T1000 (cell line): ENCODE measurements at regions not wholly inside any gene's neighbourhood (a gene's known extent, or its start where the extent isn't known, plus 50 kb on each side); places are given as distances from the start of the nearest gene placed in this dataset.

Source experiments
- DNase-seq: peaks from one replicate; lab custom pipeline; 2025; ENCODE audit warnings: mixed read lengths; lab: John Stamatoyannopoulos, UW

DNA sequence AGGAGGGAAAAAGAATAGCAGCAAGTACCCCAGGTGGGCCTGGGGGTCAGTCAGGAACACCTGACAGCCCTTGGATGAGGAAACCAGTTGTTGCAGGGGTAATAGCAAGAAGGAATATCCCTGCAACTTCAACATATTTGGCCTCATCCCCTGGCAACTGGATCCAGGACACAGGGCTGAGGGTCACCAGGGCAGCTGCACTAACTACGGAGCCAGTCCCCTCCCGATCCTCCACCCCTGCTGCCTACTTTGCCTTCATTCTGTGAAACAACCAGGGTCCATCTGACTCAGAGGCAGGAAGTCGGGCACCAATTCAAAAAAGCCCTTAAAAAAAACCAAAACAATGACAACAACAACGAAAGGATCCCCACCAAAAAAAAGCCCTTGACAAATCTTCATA, 52.9 kb downstream of the FRMPD3 start:
- no peak for DNase-seq

DNA sequence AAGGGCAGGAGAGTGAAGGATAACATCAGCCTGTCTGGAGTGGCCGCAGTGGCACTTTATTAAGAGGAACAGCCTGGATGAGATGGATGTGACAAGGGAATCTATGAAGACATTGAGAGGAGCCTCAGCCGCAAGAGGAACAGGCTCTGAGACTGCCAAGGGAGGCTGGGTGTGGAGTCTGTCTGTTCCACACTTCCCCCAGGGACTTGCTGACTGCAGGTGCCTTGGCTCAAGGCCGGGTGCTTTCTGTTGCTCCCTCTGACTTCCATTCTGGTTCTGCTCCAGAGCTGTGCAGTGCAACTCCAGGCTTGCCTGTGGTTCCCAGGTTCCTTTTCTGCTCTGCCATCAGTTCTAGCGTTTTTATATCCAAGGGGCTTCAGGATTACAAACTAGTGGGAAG, 54.6 kb downstream of the FRMPD3 start:
- DNase-seq: no peak

DNA sequence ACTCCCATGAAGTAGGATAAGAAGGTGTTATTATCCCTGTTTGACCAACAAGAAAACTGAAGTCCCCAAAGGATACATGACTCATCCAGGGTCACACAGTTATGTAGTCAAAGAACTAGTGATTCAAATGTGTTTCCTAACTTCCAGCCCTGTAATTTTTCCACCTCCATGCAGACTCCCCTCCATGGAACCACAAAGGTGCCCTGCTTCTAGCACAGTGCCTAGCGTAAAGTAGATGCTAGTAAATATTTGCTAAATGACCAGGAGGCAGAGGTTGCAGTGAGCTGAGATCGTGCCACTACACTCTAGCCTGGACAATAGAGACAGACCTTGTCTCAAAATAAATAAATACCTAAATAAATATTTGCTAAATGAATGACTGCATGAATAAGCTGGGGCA, 55.8 kb downstream of the FRMPD3 start:
- no peak for DNase-seq

DNA sequence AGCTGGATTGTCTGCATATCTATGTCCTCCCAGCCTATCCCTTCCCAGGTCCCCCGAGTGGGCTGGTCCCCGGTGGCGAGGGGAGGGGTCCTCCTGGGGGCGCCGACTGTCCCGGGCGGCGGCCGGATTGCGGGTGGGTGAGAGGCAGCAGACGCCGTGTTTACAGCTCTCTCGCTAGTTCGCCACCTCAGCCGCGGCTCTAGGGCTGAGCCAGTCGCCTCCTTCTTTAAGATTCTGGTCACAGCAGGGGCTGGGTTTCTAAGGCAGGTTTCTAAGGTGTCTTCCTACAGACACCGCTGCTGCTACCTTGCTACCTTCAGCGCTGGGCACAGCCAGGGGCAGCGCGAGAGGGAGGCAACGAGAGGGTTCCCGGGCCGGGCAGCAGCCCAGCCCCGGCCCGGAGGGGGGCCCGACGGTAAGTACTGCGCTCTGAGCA, 57.2 kb downstream of the FRMPD3 start:
- DNase-seq: no peak

DNA sequence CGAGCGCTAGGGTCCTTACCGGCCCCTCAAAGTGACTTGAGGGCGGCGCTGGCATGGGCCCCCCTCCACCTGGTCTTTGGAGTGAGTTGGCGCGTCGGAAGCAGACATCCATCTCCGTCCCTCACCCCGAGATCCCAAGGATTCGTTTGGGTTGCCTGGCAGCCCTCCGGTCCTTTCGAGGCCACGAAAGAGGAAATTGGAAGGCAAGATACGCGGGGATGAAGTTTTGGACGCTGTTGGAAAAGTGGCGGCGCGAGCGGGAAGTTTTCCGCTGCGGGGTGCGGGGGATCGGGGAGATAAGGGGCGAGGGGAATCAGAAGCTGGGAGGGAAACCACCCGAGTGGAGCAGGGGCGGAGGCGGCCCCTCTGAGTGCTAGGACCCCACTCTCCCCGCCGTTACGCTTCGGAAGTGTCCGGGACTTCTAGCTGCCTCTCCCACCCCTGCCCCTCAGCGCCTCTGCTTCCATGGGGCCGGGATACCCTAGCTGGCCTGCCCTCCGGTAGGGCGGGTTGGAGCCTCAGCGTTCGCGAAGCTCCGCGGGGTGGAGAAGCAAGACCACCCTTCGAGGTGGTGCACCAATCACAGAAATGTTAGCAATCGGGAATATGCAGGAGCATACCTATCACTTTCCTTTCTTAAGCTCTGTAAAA, 57.8 kb downstream of the FRMPD3 start:
- DNase-seq: no peak

DNA sequence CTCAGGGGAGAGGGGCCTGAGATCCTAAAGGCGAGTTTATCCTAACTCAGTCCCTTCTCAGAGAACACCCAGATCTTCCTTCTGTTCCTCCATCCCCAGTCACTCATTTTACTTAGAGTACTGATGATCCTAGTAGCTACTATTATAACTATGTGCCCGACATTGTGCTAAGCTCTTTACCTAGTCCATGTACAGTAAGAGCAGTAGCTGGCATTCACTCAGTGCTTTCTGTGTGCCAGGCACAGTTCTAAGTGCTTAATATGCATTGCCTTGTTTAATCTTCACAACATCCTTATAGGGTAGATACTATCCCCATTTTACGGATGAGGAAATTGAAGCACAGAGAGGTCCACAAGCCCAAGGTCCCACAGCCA, 58.3 kb downstream of the FRMPD3 start:
- no peak for DNase-seq

DNA sequence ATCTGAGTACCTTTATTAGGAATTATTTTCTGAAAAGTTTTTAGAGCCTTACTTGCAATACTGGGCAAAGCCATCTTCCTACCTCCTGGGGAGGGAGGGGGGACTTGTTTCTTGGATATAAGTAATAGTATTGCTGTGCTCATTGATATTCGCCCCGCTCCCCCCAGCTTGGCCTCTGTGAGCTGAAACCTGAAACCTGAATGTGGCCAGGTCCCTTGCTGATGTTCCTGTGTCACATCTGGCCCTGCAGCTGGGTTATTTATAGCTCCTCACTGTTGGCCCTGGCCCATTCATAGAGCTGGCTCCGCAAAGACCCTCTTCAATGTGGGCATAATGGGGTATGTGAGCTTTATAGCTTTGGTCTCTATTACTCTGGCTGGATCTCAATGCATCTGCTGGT, 59.5 kb downstream of the FRMPD3 start:
- DNase-seq: no peak

DNA sequence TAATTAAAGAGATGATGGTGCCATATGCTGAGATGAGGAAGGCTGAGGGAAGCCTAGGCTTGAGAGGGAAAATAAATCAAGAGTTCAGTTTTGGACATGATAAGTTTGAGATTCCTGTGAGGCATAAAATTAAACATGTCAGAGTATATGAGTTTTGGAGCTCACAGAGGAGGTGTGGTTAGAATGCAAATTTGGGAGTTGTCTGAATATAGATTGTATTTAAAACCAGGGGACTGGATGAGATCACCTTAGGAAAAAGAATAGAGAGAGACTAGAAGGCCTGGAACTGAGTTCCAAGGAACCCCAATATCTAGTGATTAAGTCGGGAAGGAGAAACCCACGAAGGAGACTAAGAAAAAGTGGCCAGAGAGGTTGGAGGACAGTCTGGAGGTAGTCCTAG, 65.5 kb downstream of the FRMPD3 start:
- DNase-seq: no peak

DNA sequence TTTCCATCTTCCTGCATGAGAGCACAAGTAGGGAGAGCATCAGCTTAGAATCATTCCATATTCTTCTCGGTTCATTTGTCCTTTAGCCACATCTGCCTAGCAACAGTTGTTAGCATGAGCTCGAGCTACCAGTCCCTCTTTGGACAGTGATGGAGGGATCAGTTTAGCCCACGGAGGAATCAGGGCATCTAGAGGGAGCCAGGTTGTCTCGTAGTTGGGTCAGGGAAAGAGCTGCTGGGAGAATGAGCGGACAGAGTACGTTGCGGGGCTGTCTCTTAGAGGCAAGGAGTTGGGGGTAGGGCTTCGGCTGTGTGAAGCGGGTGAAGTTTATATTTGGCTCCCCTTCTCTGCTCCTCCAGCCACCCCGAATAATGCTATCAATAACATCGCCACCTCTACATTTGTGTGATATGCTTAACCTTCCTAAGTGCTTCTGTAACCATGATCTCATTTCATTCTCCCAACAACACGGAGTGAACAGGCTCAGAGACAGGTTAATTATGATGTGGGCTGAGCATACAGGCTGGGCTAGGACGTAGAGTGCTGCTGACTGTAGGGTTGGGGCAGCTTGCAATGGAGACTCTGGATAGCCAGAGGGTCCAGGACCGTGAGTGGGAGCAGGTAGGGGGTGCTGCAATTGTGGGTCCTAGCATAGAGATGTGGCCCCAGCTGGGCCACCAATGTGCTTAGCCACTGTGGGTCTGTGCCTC, 72.6 kb downstream of the FRMPD3 start:
- no peak for DNase-seq

DNA sequence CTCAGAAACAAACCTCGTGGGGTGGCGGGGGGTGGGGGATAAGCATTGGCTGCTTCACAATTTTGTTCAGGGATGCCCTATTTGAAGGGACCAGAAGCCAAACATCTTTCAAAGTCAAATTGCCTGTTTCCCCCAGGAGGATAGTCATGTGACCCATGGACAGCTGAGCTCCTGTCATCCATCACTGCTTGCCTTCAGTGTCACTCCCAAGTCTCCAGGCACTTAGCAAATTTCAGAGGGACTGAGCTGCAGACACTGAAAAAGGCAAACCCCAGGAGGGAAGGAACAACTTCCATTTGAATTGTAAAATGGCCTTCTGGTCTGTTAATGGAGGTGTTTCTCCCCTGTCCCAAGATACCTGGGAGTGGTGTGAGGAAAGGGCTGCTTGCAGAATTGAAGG, 73.4 kb downstream of the FRMPD3 start:
- no peak for DNase-seq

DNA sequence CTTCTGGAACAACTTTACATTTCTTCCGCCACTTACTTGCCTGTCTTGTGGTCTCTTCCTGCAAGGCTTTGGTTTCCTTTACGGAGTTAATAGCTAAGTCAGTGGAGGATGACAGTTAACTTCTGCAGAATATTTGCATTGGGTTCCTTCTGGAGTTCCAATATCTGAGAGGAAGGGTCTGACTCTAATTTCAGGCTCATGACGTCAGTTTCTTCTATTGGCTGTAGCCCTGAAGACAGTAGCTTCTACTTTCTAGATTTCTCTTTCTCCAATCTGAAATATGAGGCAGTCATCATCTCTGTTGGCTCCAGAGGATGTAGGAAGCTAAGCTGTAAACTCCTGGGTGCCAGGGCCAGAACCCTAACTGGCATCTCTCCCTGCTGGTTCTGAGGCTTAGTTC, 76.7 kb downstream of the FRMPD3 start:
- DNase-seq: no peak

DNA sequence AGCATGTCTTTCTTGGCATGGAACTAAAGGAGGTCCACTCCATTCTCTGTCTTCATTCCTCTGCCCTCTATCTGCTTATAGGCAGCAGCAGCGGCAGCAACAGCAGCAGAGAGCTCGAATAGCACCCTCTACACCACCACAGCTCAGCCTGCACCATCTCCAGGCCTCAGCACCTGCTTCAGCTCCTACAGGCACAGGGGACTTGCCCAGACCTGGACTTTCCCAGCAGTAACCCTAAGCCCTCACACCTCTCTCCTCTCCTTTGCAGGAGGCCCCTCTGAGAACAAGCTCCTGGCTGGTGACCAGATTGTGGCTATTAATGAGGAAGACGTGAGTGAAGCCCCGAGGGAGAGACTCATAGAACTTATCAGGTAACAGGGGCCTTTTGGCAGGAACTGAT, 80.7 kb downstream of the FRMPD3 start:
- no peak for DNase-seq

DNA sequence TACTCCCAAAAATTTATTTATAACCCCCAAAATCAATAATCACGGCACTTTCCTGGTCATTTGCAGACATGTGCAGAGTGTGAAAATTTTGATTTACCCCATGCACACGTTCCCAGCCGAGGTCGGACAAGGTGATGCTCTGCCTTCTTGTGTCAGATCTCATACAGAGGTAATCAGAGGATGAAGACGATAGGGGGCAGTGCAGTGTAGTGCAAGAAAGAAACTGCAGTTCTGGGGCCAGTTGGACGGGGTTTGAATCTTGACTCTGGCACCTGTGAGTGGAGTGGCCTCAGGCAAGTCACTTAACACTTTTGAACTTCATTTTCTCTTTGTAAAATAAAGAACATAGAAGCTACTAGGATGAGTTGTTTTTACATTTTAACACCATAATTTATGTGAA, 88.4 kb downstream of the FRMPD3 start:
- no peak for DNase-seq

DNA sequence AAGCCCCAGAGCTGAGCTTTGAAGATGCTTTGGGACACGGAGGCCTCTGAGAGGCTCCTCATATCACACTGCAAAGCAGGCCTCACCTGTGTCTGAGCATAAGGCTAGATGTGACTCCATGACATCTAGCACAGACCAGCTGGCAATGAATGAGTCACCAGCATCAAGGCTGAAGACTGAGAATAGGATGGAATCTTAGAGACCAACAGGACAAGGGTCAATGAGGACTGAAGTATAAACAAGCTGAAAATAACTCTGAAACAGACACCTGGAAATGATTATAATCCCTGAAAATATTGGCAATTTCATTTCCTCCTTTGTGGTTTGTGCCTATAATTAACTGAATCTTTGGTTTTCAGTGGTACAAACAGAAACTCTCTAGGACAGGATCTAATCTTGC, 87.1 kb upstream of the PRPS1 start:
- DNase-seq: no peak

DNA sequence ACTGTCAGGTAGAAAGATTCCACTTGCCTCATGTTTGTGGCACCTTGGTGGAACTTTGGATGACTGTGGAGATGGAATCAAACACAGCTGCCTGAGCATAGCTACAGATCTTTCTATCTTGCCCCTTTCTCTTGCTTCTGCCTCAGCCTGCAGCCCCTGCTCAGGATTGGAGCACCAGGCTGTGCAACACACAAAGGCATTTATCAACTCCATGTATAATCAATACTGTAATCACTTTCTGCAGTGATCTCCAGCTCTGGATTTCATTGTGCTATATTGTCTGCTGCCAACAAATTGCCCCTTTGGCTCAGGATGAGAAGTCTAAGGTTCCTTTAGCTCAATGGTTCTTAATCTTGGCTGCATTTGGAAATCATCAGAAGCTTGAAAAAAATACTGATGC, 86.3 kb upstream of the PRPS1 start:
- no peak for DNase-seq

DNA sequence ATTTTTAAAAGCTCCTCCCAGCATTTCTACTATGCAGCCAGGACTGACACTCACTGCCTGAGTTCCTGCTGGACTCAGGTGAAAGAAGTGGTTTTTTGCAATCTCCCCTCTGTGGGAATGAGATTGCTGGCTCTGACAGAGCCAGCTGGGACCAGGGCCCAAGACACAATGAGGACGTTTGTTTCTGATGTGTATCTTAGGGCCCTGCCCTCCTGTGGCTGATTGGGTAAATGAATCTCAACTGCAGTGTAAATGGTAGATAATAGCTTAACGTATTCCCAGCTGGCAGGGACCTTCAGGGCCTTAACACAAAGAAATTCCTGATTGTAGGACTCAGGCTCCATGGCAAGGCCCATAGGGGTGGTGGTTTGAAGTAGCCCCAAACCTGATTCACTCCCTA, 85.8 kb upstream of the PRPS1 start:
- DNase-seq: no peak

DNA sequence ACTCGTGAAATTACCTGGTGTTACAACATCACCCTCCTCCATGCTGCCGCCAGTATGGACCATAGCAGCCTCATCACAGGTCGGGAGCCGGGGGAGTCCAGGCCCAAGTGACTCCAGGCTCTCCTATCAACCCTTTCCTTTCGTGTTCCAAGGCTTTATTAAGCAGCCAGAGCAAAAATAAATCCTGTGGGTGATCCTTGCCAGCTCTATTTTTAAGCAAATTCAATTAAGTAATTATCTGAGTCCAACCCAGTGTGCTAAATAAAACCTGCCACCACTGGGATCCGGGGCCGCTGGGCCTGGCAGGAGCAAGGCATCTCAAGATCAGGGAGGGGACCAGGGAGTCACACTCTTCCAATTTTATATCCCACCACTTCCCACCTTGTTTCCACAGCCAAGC, 80.7 kb upstream of the PRPS1 start:
- no peak for DNase-seq

DNA sequence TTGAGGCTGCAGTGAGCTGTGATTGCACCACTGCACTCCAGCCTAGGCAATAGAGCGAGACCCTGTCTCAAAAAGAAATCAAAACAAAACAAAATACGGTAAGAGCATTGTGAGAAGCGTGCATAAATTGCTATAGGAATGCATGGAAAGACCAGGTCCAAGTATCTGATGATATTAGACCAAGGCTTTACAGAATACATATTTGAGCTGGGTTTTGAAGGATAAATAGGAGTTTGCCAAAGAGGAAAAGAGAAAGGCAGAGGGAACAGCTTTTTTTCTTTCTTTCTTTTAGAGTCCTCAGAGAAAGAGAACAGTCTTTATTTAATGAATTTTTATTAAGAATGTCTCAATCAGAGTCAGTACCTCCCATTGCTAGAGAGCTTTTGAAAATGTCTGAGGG, 79.5 kb upstream of the PRPS1 start:
- DNase-seq: no peak

DNA sequence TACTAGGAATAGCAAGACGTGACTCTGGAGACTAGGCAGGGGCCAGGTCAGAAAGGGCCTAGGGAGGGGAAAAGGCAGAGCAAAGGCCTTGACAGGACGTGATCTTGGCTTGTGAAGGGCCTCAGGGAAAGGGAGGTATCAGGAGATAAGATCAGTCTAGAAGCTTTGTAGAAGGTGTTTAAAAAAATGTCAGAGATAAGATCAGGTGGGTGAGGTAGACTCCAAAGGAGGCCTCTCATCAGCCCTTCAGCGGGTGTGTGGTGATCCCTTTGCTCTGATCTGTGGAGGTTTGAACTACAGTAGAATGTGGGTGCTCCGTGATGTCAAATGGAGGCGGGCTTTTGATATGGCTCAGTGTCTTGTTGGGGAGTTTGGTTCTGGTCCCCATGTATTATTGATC, 78.8 kb upstream of the PRPS1 start:
- no peak for DNase-seq

DNA sequence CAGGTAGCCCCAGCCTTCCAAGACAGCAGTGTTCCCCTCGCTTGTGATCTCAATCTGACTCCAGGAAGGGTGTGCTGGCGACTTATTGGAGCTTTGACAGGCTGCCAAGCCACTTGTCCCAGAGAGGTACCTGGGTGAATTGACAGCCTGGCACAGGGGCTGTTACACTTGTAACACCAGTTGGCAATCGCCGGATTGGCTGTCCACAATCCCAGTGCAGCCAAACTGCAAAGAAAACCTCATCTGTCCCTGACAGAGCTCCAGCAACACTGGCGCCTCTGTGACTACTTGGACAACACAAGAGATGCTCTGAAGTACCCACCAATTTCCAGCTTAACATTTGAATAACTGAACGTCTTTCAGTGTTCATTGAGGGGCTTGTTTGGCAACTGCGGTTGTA, 76.8 kb upstream of the PRPS1 start:
- DNase-seq: no peak

DNA sequence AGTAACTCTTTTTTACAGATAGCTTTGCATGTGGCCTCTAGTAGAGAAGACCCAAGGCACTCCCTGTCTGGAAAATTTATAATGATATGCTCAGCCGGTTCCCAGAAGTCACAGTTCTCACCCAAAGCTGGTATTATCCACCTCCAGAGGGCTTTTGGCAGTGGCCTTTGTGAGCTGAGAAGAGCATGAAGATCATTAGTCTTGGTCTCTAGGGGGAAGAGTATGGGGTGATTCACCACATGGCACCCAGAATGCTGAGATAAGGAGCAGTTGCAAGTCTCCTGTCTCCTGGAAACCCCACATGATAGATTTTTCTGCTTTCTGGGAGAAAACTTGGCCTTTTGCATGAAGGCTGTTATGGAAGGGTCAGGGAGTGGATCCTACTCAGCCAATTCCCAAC, 75.4 kb upstream of the PRPS1 start:
- no peak for DNase-seq

DNA sequence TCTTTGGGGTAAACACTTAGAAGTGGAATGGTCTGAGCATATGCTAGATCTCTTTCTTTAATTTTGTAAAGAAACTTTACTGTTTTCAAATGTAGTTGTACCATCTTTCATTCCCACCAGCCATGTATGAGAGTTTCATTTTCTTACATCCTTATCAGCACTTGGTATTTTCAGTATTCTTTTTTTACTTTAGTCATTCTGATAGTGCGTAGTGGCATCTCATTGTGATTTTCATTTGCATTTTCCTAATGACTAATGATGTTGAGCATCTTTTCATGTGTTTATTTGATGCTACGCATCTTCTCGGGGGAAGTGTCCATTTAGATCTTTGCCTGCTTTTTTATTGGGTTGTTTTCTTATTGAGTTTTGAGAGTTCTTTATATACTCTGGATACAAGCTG, 71.3 kb upstream of the PRPS1 start:
- no peak for DNase-seq

DNA sequence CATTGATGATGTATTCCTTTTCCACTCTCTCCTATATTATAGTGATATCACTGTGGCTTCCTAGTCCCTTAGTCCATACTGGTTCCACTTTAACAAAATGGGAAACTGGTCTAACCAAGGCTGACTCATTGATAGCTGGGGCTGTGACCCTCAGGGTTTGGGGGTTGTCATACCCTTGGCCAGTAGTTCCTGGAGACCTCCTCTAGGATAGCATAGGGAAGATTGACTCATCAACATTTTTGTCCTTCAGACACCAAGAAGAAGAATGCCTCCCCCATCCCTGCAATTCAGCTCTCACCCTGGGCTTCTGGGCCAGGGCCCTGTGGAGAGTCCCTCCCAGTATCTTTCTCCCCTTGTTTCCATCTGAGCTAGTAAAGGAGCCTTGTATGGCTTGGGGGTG, 68.8 kb upstream of the PRPS1 start:
- no peak for DNase-seq

DNA sequence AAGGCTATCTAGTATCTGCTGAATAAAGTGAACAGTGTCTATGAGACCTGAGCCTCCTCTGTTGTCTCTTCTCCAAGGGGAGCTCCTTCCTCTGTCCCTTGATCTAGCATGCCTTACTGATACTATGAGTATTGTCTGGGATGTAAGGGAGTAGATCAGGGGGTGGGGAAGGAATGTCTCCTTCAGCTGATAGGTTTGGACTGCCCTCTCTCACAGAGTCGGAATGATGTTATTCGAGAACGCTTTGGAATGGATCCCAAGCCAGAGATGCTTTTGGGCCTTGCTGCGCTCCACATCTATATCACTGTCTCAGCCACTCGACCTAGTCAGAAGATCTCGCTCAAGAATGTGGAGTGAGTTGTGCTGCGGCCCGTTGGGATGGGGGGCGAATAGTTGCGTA, 68.3 kb upstream of the PRPS1 start:
- DNase-seq: no peak
